HEK293T (cell line): ENCODE measurements at regions not wholly inside any gene's neighbourhood (a gene's known extent, or its start where the extent isn't known, plus 50 kb on each side); places are given as distances from the start of the nearest gene placed in this dataset.

Source experiments
- BHLHE40 ChIP-seq: fragments of 450-650 bp; IDR thresholded peaks from 2 replicates; pipeline ENCODE4 v1.6.1; 2016; ENCODE audit warnings: mild to moderate bottlenecking, moderate library complexity, borderline replicate concordance
- ELF4 ChIP-seq: fragments of 450-650 bp; IDR thresholded peaks from 2 replicates; pipeline ENCODE4 v1.6.1; 2017; ENCODE audit warnings: antibody characterized with exemption
- FOXA1 ChIP-seq: fragments of 450-650 bp; IDR thresholded peaks from 2 replicates; pipeline ENCODE4 v1.6.1; 2016; ENCODE audit warnings: mild to moderate bottlenecking
- FOXM1 ChIP-seq: fragments of 450-650 bp; IDR thresholded peaks from 2 replicates; pipeline ENCODE4 v1.6.1; 2017; ENCODE audit warnings: mild to moderate bottlenecking, borderline replicate concordance
- LEF1 ChIP-seq: fragments of 450-650 bp; IDR thresholded peaks from 2 replicates; pipeline ENCODE4 v1.6.1; 2017; ENCODE audit warnings: mild to moderate bottlenecking, borderline replicate concordance
- NFRKB ChIP-seq: fragments of 450-650 bp; IDR thresholded peaks from 2 replicates; pipeline ENCODE4 v1.6.1; 2016; ENCODE audit warnings: mild to moderate bottlenecking, moderate library complexity

GRCh38 chr7:131090188-131090587, 237.5 kb upstream of the MKLN1 start:
- no peak for TF ChIP-seq ELF4
- TF ChIP-seq NFRKB: no peak
- TF ChIP-seq FOXM1: no peak
- no peak for TF ChIP-seq LEF1
- TF ChIP-seq BHLHE40: no peak
- no peak for TF ChIP-seq FOXA1
